ENCODE measurements at regions not wholly inside any gene's neighbourhood (a gene's known extent, or its start where the extent isn't known, plus 50 kb on each side); places are given as distances from the start of the nearest gene placed in this dataset.

GRCh38 chr2:9738535-9739496 is 104.5 kb upstream of the TAF1B start:
- DNase-seq = peak in 1 of 2 donors; percentile 13
- peaks cover 0 to 10% (median 5%) of the 10 kb centered on the region in 3 donors for H3K4me1 ChIP-seq (ENCODE audit: control insufficient read depth in 3 of 3, insufficient read depth in 2 of 3, low read depth in 1 of 3, low read length in 2 of 3)
- H3K27me3 ChIP-seq (ENCODE audit: control insufficient read depth in 3 of 3, insufficient read depth in 3 of 3, low read length in 3 of 3) = no peaks in the 10 kb centered on the region
- WGBS, 3 donors = 30 to 38% (median 37%) methylated on average over 21 to 23 of the region's 23 CpGs
- peaks cover 0 to 2% of the 10 kb centered on the region in 2 donors for H3K9me3 ChIP-seq (ENCODE audit: control insufficient read depth in 2 of 2, insufficient read depth in 1 of 2, low read depth in 1 of 2, low read length in 1 of 2)
- H3K4me3 ChIP-seq (ENCODE audit: low read depth in 1 of 3, low read length in 3 of 3) = peak overlapping the region in 2 of 3 donors; percentile 31 to 37
- H3K36me3 ChIP-seq (ENCODE audit: control insufficient read depth in 3 of 3, insufficient read depth in 2 of 3, low read depth in 1 of 3, low read length in 3 of 3) = no peaks in the 10 kb centered on the region
- no peak for FAIRE-seq
- H3K27ac ChIP-seq (ENCODE audit: low read depth in 1 of 3, low read length in 2 of 3) = peak overlapping the region in 2 of 3 donors; percentile 54 to 78

GRCh38 chr2:9739531-9739964 is 103.7 kb upstream of the TAF1B start:
- H3K36me3 ChIP-seq (ENCODE audit: control insufficient read depth in 3 of 3, insufficient read depth in 2 of 3, low read depth in 1 of 3, low read length in 3 of 3) = no peaks in the 10 kb centered on the region
- H3K4me1 ChIP-seq (ENCODE audit: control insufficient read depth in 3 of 3, insufficient read depth in 2 of 3, low read depth in 1 of 3, low read length in 2 of 3) = peaks cover 0 to 17% (median 5%) of the 10 kb centered on the region in 3 donors
- DNase-seq (peak; percentile 37 to 60), FAIRE-seq (no peak)
- H3K27ac ChIP-seq (ENCODE audit: low read depth in 1 of 3, low read length in 2 of 3) = peak overlapping the region in 2 of 3 donors; percentile 54 to 78
- peak overlapping the region in 2 of 3 donors; percentile 31 to 37 for H3K4me3 ChIP-seq (ENCODE audit: low read depth in 1 of 3, low read length in 3 of 3)
- peaks cover 0 to 2% of the 10 kb centered on the region in 2 donors for H3K9me3 ChIP-seq (ENCODE audit: control insufficient read depth in 2 of 2, insufficient read depth in 1 of 2, low read depth in 1 of 2, low read length in 1 of 2)
- 36 to 45% (median 44%) methylated on average over 19 to 23 of the region's 23 CpGs for WGBS, 3 donors
- H3K27me3 ChIP-seq (ENCODE audit: control insufficient read depth in 3 of 3, insufficient read depth in 3 of 3, low read length in 3 of 3) = no peaks in the 10 kb centered on the region

GRCh38 chr2:9740382-9741073 is 102.7 kb upstream of the TAF1B start:
- Histone ChIP-seq H3K27me3 (ENCODE audit: control insufficient read depth in 3 of 3, insufficient read depth in 3 of 3, low read length in 3 of 3) (no peaks in the 10 kb centered on the region), H3K4me3 (ENCODE audit: low read depth in 1 of 3, low read length in 3 of 3) (no peak overlapping the region), H3K27ac (ENCODE audit: low read depth in 1 of 3, low read length in 2 of 3) (no peak overlapping the region), H3K9me3 (ENCODE audit: control insufficient read depth in 2 of 2, insufficient read depth in 1 of 2, low read depth in 1 of 2, low read length in 1 of 2) (no peaks in the 10 kb centered on the region), H3K4me1 (ENCODE audit: control insufficient read depth in 3 of 3, insufficient read depth in 2 of 3, low read depth in 1 of 3, low read length in 2 of 3) (peaks cover 0 to 20% (median 5%) of the 10 kb centered on the region in 3 donors), H3K36me3 (ENCODE audit: control insufficient read depth in 3 of 3, insufficient read depth in 2 of 3, low read depth in 1 of 3, low read length in 3 of 3) (no peaks in the 10 kb centered on the region)
- 82 to 86% (median 85%) methylated on average over 6 of the region's 6 CpGs for WGBS, 3 donors
- DNase-seq = no peak
- no peak for FAIRE-seq

GRCh38 chr2:9741110-9741509 is 102.2 kb upstream of the TAF1B start:
- no peak for DNase-seq
- 85 to 89% (median 86%) methylated on average over 6 of the region's 6 CpGs for WGBS, 3 donors
- no peaks in the 10 kb centered on the region for H3K36me3 ChIP-seq (ENCODE audit: control insufficient read depth in 3 of 3, insufficient read depth in 2 of 3, low read depth in 1 of 3, low read length in 3 of 3)
- H3K27ac ChIP-seq (ENCODE audit: low read depth in 1 of 3, low read length in 2 of 3) = no peak overlapping the region
- no peak for FAIRE-seq
- peaks cover 0 to 20% (median 5%) of the 10 kb centered on the region in 3 donors for H3K4me1 ChIP-seq (ENCODE audit: control insufficient read depth in 3 of 3, insufficient read depth in 2 of 3, low read depth in 1 of 3, low read length in 2 of 3)
- no peaks in the 10 kb centered on the region for H3K9me3 ChIP-seq (ENCODE audit: control insufficient read depth in 2 of 2, insufficient read depth in 1 of 2, low read depth in 1 of 2, low read length in 1 of 2)
- no peak overlapping the region for H3K4me3 ChIP-seq (ENCODE audit: low read depth in 1 of 3, low read length in 3 of 3)
- H3K27me3 ChIP-seq (ENCODE audit: control insufficient read depth in 3 of 3, insufficient read depth in 3 of 3, low read length in 3 of 3) = no peaks in the 10 kb centered on the region

- H3K27me3 ChIP-seq (ENCODE audit: control insufficient read depth in 3 of 3, insufficient read depth in 3 of 3, low read length in 3 of 3) = no peaks in the 10 kb centered on the region
- no peak overlapping the region for H3K4me3 ChIP-seq (ENCODE audit: low read depth in 1 of 3, low read length in 3 of 3)
- no peaks in the 10 kb centered on the region for H3K36me3 ChIP-seq (ENCODE audit: control insufficient read depth in 3 of 3, insufficient read depth in 2 of 3, low read depth in 1 of 3, low read length in 3 of 3)
- DNase-seq = no peak
- no peak overlapping the region for H3K27ac ChIP-seq (ENCODE audit: low read depth in 1 of 3, low read length in 2 of 3)
- 71 to 89% (median 83%) methylated on average over 5 of the region's 5 CpGs for WGBS, 3 donors
- no peak for FAIRE-seq
- peaks cover 0 to 20% (median 5%) of the 10 kb centered on the region in 3 donors for H3K4me1 ChIP-seq (ENCODE audit: control insufficient read depth in 3 of 3, insufficient read depth in 2 of 3, low read depth in 1 of 3, low read length in 2 of 3)
- no peaks in the 10 kb centered on the region for H3K9me3 ChIP-seq (ENCODE audit: control insufficient read depth in 2 of 2, insufficient read depth in 1 of 2, low read depth in 1 of 2, low read length in 1 of 2)
These were observed 100.7 kb upstream of the TAF1B start for GRCh38 chr2:9742601-9743000.

GRCh38 chr2:9744256-9745004 is 98.8 kb upstream of the TAF1B start:
- peaks cover 0 to 19% (median 3%) of the 10 kb centered on the region in 3 donors for H3K4me1 ChIP-seq (ENCODE audit: control insufficient read depth in 3 of 3, insufficient read depth in 2 of 3, low read depth in 1 of 3, low read length in 2 of 3)
- FAIRE-seq = no peak
- peak; percentile 26 to 38 for DNase-seq
- H3K27ac ChIP-seq (ENCODE audit: low read depth in 1 of 3, low read length in 2 of 3) = no peak overlapping the region
- H3K36me3 ChIP-seq (ENCODE audit: control insufficient read depth in 3 of 3, insufficient read depth in 2 of 3, low read depth in 1 of 3, low read length in 3 of 3) = no peaks in the 10 kb centered on the region
- no peaks in the 10 kb centered on the region for H3K27me3 ChIP-seq (ENCODE audit: control insufficient read depth in 3 of 3, insufficient read depth in 3 of 3, low read length in 3 of 3)
- no peaks in the 10 kb centered on the region for H3K9me3 ChIP-seq (ENCODE audit: control insufficient read depth in 2 of 2, insufficient read depth in 1 of 2, low read depth in 1 of 2, low read length in 1 of 2)
- 35 to 58% (median 54%) methylated on average over 11 to 12 of the region's 12 CpGs for WGBS, 3 donors
- no peak overlapping the region for H3K4me3 ChIP-seq (ENCODE audit: low read depth in 1 of 3, low read length in 3 of 3)

GRCh38 chr2:9745153-9745899 is 97.9 kb upstream of the TAF1B start:
- no peaks in the 10 kb centered on the region for H3K27me3 ChIP-seq (ENCODE audit: control insufficient read depth in 3 of 3, insufficient read depth in 3 of 3, low read length in 3 of 3)
- no peaks in the 10 kb centered on the region for H3K9me3 ChIP-seq (ENCODE audit: control insufficient read depth in 2 of 2, insufficient read depth in 1 of 2, low read depth in 1 of 2, low read length in 1 of 2)
- no peaks in the 10 kb centered on the region for H3K36me3 ChIP-seq (ENCODE audit: control insufficient read depth in 3 of 3, insufficient read depth in 2 of 3, low read depth in 1 of 3, low read length in 3 of 3)
- FAIRE-seq = no peak
- no peak for DNase-seq
- H3K4me3 ChIP-seq (ENCODE audit: low read depth in 1 of 3, low read length in 3 of 3) = no peak overlapping the region
- H3K27ac ChIP-seq (ENCODE audit: low read depth in 1 of 3, low read length in 2 of 3) = no peak overlapping the region
- WGBS, 3 donors = 45 to 63% (median 46%) methylated on average over 3 of the region's 3 CpGs
- H3K4me1 ChIP-seq (ENCODE audit: control insufficient read depth in 3 of 3, insufficient read depth in 2 of 3, low read depth in 1 of 3, low read length in 2 of 3) = peaks cover 0 to 15% (median 3%) of the 10 kb centered on the region in 3 donors
